ENCODE measurements at regions not wholly inside any gene's neighbourhood (a gene's known extent, or its start where the extent isn't known, plus 50 kb on each side); places are given as distances from the start of the nearest gene placed in this dataset.

- TF ChIP-seq ZFX (IDR thresholded peaks at IDR 0.05), result no peak
- no peak for TF ChIP-seq ZBTB33 (IDR thresholded peaks at IDR 0.05; ENCODE audit: extremely low read depth, insufficient replicate concordance, low read length)
- TF ChIP-seq ELF1 (IDR thresholded peaks at IDR 0.05; ENCODE audit: borderline replicate concordance, low read depth), result no peak
- TF ChIP-seq FOSL1 (IDR thresholded peaks at IDR 0.05; ENCODE audit: low read depth), result no peak
- TF ChIP-seq TCF7L2 (IDR thresholded peaks at IDR 0.05; ENCODE audit: borderline replicate concordance, extremely low read depth, insufficient read depth, insufficient read length), result no peak
Observed at GRCh38 chr1:244759158-244759557, 76.3 kb upstream of the COX20 start (continued).

GRCh38 chr1:244760471-244760870 is 75.0 kb upstream of the COX20 start:
- Histone ChIP-seq H3K9ac (ENCODE audit: low read length) (no peak overlapping the region), H2AFZ (ENCODE audit: low read depth, low read length, poor library complexity, severe bottlenecking) (no peak overlapping the region), H3K79me2 (ENCODE audit: insufficient read depth, low read length) (no peaks in the 10 kb centered on the region), H3K4me3 (replicated peaks in 1 of 2; ENCODE audit: low read depth in 1 of 2, low read length in 2 of 2) (no peak overlapping the region), H3K27me3 (ENCODE audit: insufficient read depth, low read length) (no peaks in the 10 kb centered on the region), H3K9me2 (ENCODE audit: insufficient read depth) (no peaks in the 10 kb centered on the region), H3K36me3 (ENCODE audit: control insufficient read depth in 1 of 2, insufficient read depth in 2 of 2, low read length in 2 of 2) (no peaks in the 10 kb centered on the region), H3K27ac (ENCODE audit: low read depth, low read length) (no peak overlapping the region), H3K9me3 (ENCODE audit: control insufficient read depth in 1 of 2, insufficient read depth in 1 of 2, low read depth in 1 of 2, low read length in 2 of 2) (no peaks in the 10 kb centered on the region), H3K4me1 (ENCODE audit: control insufficient read depth in 1 of 2, insufficient read depth in 2 of 2, low read length in 2 of 2) (peaks cover 3 to 4% of the 10 kb centered on the region in 2 experiments; a peak in 3 of 4 replicates), H4K20me1 (ENCODE audit: insufficient read depth) (no peaks in the 10 kb centered on the region), H3K4me2 (ENCODE audit: low read length) (no peak overlapping the region)
- POLR2A ChIA-PET, result no interaction called here
- RAD21 ChIA-PET (ENCODE audit: low non-redundant PET in 1 of 2, low total read pairs in 2 of 2, uncharacterized antibody in 2 of 2, unreplicated experiment in 2 of 2), result no interaction called here
- ATAC-seq (no peak), DNase-seq (ENCODE audit: low read depth, low spot score) (no peak)
- CTCF ChIA-PET, result no interaction called here
- no TSS peak for BruUV-seq (replicated peaks)
- TF ChIP-seq ZBTB33 (IDR thresholded peaks at IDR 0.05; ENCODE audit: extremely low read depth, insufficient replicate concordance, low read length), result no peak
- TF ChIP-seq EZH2 (IDR thresholded peaks at IDR 0.05), result no peak
- no peak for TF ChIP-seq SIN3A (IDR thresholded peaks at IDR 0.05; ENCODE audit: low read depth)
- TF ChIP-seq POLR2AphosphoS5 (IDR thresholded peaks at IDR 0.05; ENCODE audit: low read depth, low read length), result no peak
- no peak for TF ChIP-seq RAD21 (IDR thresholded peaks at IDR 0.05; ENCODE audit: low read depth)
- no peak for TF ChIP-seq POLR2A (IDR thresholded peaks at IDR 0.05; ENCODE audit: borderline replicate concordance, extremely low read depth, insufficient read depth, insufficient read length)
- intact Hi-C loops (cut with micrococcal nuclease), result no loop called here

Measured in HCT116 (cell line).